ENCODE measurements at regions not wholly inside any gene's neighbourhood (a gene's known extent, or its start where the extent isn't known, plus 50 kb on each side); places are given as distances from the start of the nearest gene placed in this dataset.
"Not testable (repeated sequence)": the region's sequence is repeated elsewhere in the genome, so short reads cannot be mapped to it uniquely, and the experiment has no call there.

DNA sequence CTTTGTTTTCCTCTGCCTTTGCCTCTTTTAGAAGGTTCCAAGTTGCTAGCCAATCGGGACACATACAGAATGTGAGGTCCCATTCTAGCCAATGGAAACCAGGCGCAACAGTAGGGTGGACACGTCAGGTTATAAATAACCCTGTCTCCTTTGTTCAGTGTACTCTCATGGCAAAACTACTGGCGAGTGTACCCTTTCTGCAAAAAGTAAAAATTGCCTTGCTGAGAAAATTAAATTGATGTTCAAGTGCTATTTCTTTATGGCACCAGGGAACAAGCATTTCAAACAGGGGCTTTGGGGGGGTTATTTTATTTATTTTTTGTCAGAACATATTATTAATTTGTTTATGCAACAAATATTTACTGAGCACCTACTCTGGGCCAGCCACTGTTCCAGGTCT, 123.6 kb upstream of the SRSF6 start:
- no peaks in the 10 kb centered on the region for H3K36me3 ChIP-seq
- 63 to 67% (median 67%) methylated on average over 4 of the region's 4 CpGs for WGBS, 3 donors
- no peak for TF ChIP-seq POLR2A (IDR thresholded peaks at IDR 0.05)
- TF ChIP-seq EP300 (IDR thresholded peaks at IDR 0.05), result no peak
- TF ChIP-seq CTCF (IDR thresholded peaks at IDR 0.05), result no peak
- DNase-seq, result no peak
- H3K4me1 ChIP-seq (ENCODE audit: insufficient read depth), result no peaks in the 10 kb centered on the region
- H3K4me3 ChIP-seq, result no peak overlapping the region
- H3K9me3 ChIP-seq, result no peaks in the 10 kb centered on the region
- no peaks in the 10 kb centered on the region for H3K27me3 ChIP-seq
- H3K27ac ChIP-seq, result no peak overlapping the region
- intact Hi-C loops (cut with DNase I), result no loop called here

- intact Hi-C loops (cut with DNase I), result no loop called here
- 58 to 66% (median 61%) methylated on average over 13 of the region's 13 CpGs for WGBS, 3 donors
- H3K36me3 ChIP-seq, result no peaks in the 10 kb centered on the region
- no peaks in the 10 kb centered on the region for H3K4me1 ChIP-seq (ENCODE audit: insufficient read depth)
- H3K9me3 ChIP-seq, result no peaks in the 10 kb centered on the region
- no peak overlapping the region for H3K27ac ChIP-seq
- DNase-seq, result no peak
- TF ChIP-seq POLR2A (IDR thresholded peaks at IDR 0.05) (no peak), EP300 (IDR thresholded peaks at IDR 0.05) (no peak), CTCF (IDR thresholded peaks at IDR 0.05) (no peak)
- no peaks in the 10 kb centered on the region for H3K27me3 ChIP-seq
- no peak overlapping the region for H3K4me3 ChIP-seq
These were observed 125.8 kb upstream of the SRSF6 start for GRCh38 chr20:43331906-43332305.

- no peaks in the 10 kb centered on the region for H3K36me3 ChIP-seq
- H3K27me3 ChIP-seq, result no peaks in the 10 kb centered on the region
- H3K9me3 ChIP-seq, result no peaks in the 10 kb centered on the region
- WGBS, 3 donors, result 66 to 74% (median 73%) methylated on average over 1 of the region's 1 CpG
- intact Hi-C loops (cut with DNase I), result no loop called here
- TF ChIP-seq POLR2A (IDR thresholded peaks at IDR 0.05) (no peak), CTCF (IDR thresholded peaks at IDR 0.05) (no peak), EP300 (IDR thresholded peaks at IDR 0.05) (no peak)
- DNase-seq, result no peak
- H3K4me1 ChIP-seq (ENCODE audit: insufficient read depth), result no peaks in the 10 kb centered on the region
- H3K4me3 ChIP-seq, result no peak overlapping the region
- no peak overlapping the region for H3K27ac ChIP-seq
These were observed 129.0 kb upstream of the SRSF6 start for GRCh38 chr20:43328697-43329096.

DNA sequence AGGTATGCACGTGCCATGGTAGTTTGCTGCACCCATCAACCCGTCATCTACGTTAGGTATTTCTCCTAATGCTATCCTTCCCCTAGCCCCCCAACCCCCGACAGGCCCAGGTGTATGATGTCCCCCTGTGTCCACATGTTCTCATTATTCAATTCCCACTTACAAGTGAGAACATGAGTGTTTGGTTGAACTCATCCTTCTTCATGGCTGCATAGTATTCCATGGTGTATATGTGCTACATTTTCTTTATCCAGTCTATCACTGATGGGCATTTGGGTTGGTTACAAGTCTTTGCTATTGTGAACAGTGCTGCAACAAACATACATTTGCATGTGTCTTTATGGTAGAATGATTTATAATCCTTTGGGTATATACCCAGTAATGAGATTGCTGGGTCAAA, 130.5 kb upstream of the SRSF6 start:
- DNase-seq; H3K4me1 ChIP-seq (ENCODE audit: insufficient read depth); H3K27ac ChIP-seq; H3K9me3 ChIP-seq; intact Hi-C loops (cut with DNase I); H3K4me3 ChIP-seq; H3K27me3 ChIP-seq; H3K36me3 ChIP-seq: not testable (repeated sequence)
- WGBS, 3 donors, result 90 to 92% (median 90%) methylated on average over 4 of the region's 4 CpGs

DNA sequence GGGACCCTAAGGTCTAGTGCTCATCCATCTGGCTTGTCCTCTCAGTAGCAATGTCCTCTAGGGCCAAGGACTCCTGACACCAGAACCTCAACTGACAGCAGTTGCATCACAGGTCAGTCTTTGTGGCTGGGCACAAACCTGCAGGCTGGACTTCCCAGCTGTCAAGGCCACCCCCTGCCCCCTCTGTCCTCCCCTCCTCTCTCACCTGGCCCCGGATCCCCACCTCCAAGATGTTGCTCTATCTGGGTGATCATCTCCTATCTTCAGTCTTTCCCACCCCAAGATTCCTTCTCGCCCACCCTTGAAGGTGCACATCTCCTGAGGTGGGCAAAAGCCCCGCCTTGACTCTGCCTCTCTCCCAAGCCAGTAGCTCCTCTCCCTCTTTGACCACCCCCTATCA, 131.8 kb upstream of the SRSF6 start:
- no peak for TF ChIP-seq CTCF (IDR thresholded peaks at IDR 0.05)
- TF ChIP-seq POLR2A (IDR thresholded peaks at IDR 0.05), result no peak
- no peak for TF ChIP-seq EP300 (IDR thresholded peaks at IDR 0.05)
- no peak for DNase-seq
- H3K27me3 ChIP-seq, result no peaks in the 10 kb centered on the region
- H3K9me3 ChIP-seq, result no peaks in the 10 kb centered on the region
- H3K4me3 ChIP-seq, result no peak overlapping the region
- H3K4me1 ChIP-seq (ENCODE audit: insufficient read depth), result no peaks in the 10 kb centered on the region
- no peaks in the 10 kb centered on the region for H3K36me3 ChIP-seq
- 66 to 88% (median 72%) methylated on average over 3 of the region's 3 CpGs for WGBS, 3 donors
- no peak overlapping the region for H3K27ac ChIP-seq
- intact Hi-C loops (cut with DNase I), result no loop called here
